SU-DHL-6 (cell line): ENCODE measurements at regions not wholly inside any gene's neighbourhood (a gene's known extent, or its start where the extent isn't known, plus 50 kb on each side); places are given as distances from the start of the nearest gene placed in this dataset.

ENCODE experiments used
- CTCF ChIP-seq: fragments of 200-600 bp; sonication (generic); IDR thresholded peaks from one replicate; pipeline ENCODE4 v1.5.1; 2017; ENCODE audit warnings: antibody characterized with exemption, mild to moderate bottlenecking, low read length, moderate library complexity; ENCODE audit not compliant: insufficient read depth, poor library complexity, severe bottlenecking
- EZH2phosphoT487 ChIP-seq: fragments of 200-600 bp; sonication (generic), shearing (Covaris generic); conservative IDR thresholded peaks from 2 replicates; pipeline ENCODE4 v1.6.1; 2018; ENCODE audit warnings: mild to moderate bottlenecking, antibody characterized with exemption, low read length, moderate library complexity, mixed read lengths

DNA sequence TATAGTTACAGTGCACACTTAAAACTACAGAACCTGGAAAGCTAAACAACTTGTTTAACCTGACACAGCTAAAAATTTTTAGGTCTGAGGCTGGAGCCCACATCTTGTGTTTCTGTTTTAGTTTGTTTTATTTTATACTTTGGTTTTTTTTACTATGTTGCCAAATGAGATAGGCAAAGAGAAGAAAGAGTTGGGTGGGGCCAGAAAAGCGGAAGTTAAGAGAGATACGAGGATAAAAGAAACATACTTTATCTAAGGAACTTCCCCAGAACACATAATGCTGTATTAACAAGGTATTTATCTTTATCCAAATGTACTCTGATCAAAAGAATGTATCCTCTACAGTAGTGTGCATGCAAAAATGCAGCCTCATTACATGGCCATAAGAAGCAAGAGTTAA is 1145.7 kb downstream of the EPHA3 start:
- TF ChIP-seq CTCF (no peak), EZH2phosphoT487 (no peak)
